Glomerular visceral epithelial cell (primary cell): ENCODE measurements at regions not wholly inside any gene's neighbourhood (a gene's known extent, or its start where the extent isn't known, plus 50 kb on each side); places are given as distances from the start of the nearest gene placed in this dataset.
A peak's percentile ranks its signal among the peaks of the same experiment; 100 is the strongest.

ENCODE experiments used
- DNase-seq: peaks from one replicate; pipeline ENCODE4 v3.0.0-alpha.2; 2016; ENCODE audit errors: extremely low spot score

- no peak for DNase-seq
Observed at GRCh38 chr15:60093273-60094067, 89.4 kb downstream of the FOXB1 start.

GRCh38 chr15:60095711-60096110, 91.6 kb downstream of the FOXB1 start:
- no peak for DNase-seq

GRCh38 chr15:60096157-60096556, 92.0 kb downstream of the FOXB1 start:
- DNase-seq = no peak

- no peak for DNase-seq
Observed at GRCh38 chr15:60101416-60101815, 97.3 kb downstream of the FOXB1 start.

GRCh38 chr15:60102748-60103147, 98.6 kb downstream of the FOXB1 start:
- DNase-seq = no peak

GRCh38 chr15:60110909-60111308, 106.8 kb downstream of the FOXB1 start:
- DNase-seq = no peak

GRCh38 chr15:60115579-60116380, 111.7 kb downstream of the FOXB1 start:
- DNase-seq = peak; percentile 8

- no peak for DNase-seq
Observed at GRCh38 chr15:60116456-60117089, 112.5 kb downstream of the FOXB1 start.

GRCh38 chr15:60118146-60118545, 114.0 kb downstream of the FOXB1 start:
- no peak for DNase-seq

- DNase-seq = no peak
Observed at GRCh38 chr15:60118626-60119025, 114.5 kb downstream of the FOXB1 start.

GRCh38 chr15:60119101-60119500, 115.0 kb downstream of the FOXB1 start:
- no peak for DNase-seq

- DNase-seq = no peak
Observed at GRCh38 chr15:60120100-60120499, 116.0 kb downstream of the FOXB1 start.

- DNase-seq = no peak
Observed at GRCh38 chr15:60121845-60122244, 117.7 kb downstream of the FOXB1 start.

- DNase-seq = no peak
Observed at GRCh38 chr15:60122691-60123090, 118.6 kb downstream of the FOXB1 start.

GRCh38 chr15:60124460-60125070, 120.5 kb downstream of the FOXB1 start:
- no peak for DNase-seq

GRCh38 chr15:60125334-60125733, 121.2 kb downstream of the FOXB1 start:
- no peak for DNase-seq

- no peak for DNase-seq
Observed at GRCh38 chr15:60126200-60126599, 122.1 kb downstream of the FOXB1 start.

- DNase-seq = no peak
Observed at GRCh38 chr15:60126661-60127060, 122.5 kb downstream of the FOXB1 start.

GRCh38 chr15:60128000-60128376, 123.9 kb downstream of the FOXB1 start:
- no peak for DNase-seq

GRCh38 chr15:60128710-60129109, 124.6 kb downstream of the FOXB1 start:
- DNase-seq = no peak

- no peak for DNase-seq
Observed at GRCh38 chr15:60130398-60130797, 126.3 kb downstream of the FOXB1 start.

- DNase-seq = no peak
Observed at GRCh38 chr15:60130821-60131220, 126.7 kb downstream of the FOXB1 start.
